Smooth muscle cell (in vitro differentiated cells): ENCODE measurements at regions not wholly inside any gene's neighbourhood (a gene's known extent, or its start where the extent isn't known, plus 50 kb on each side); places are given as distances from the start of the nearest gene placed in this dataset.

Experiments
- DNase-seq: peaks from one replicate; lab custom pipeline; 2025; ENCODE audit not compliant: unreplicated experiment; lab: John Stamatoyannopoulos, UW
- H2AFZ ChIP-seq: fragments of 200-600 bp; sonication (generic); 2 replicates; pipeline ENCODE4 v1.6.0; 2016; ENCODE audit warnings: antibody characterized with exemption, low read depth, mild to moderate bottlenecking
- H3F3A ChIP-seq: fragments of 200-600 bp; sonication (generic); 2 replicates; pipeline ENCODE4 v1.6.0; 2017; ENCODE audit warnings: antibody characterized with exemption, low read depth
- H3K27ac ChIP-seq: fragments of 200-600 bp; sonication (generic); 2 replicates; pipeline ENCODE4 v1.5.1; 2016; ENCODE audit warnings: low read depth, mild to moderate bottlenecking
- H3K27me3 ChIP-seq: fragments of 200-600 bp; sonication (generic); 2 replicates; pipeline ENCODE4 v1.6.1; 2016; ENCODE audit warnings: low read depth, mild to moderate bottlenecking
- H3K36me3 ChIP-seq: fragments of 200-600 bp; sonication (generic); 2 replicates; pipeline ENCODE4 v1.5.1; 2016; ENCODE audit warnings: low read depth
- H3K4me1 ChIP-seq: fragments of 200-600 bp; sonication (generic); 2 replicates; pipeline ENCODE4 v1.5.1; 2016; ENCODE audit warnings: low read depth
- H3K4me2 ChIP-seq: fragments of 200-600 bp; sonication (generic); 2 replicates; pipeline ENCODE4 v1.6.0; 2016; ENCODE audit warnings: mild to moderate bottlenecking
- H3K4me3 ChIP-seq: fragments of 200-600 bp; sonication (generic); 2 replicates; pipeline ENCODE4 v1.5.1; 2016; ENCODE audit warnings: mild to moderate bottlenecking
- H3K79me2 ChIP-seq: fragments of 200-600 bp; sonication (generic); 2 replicates; pipeline ENCODE4 v1.6.0; 2016; ENCODE audit warnings: low read depth, mild to moderate bottlenecking
- H3K9ac ChIP-seq: fragments of 200-600 bp; sonication (generic); 2 replicates; pipeline ENCODE4 v1.6.0; 2016; ENCODE audit warnings: low read depth
- H3K9me3 ChIP-seq: fragments of 200-600 bp; sonication (generic); replicated peaks from 2 replicates; pipeline ENCODE4 v1.5.1; 2016; ENCODE audit warnings: low read depth
- H4K20me1 ChIP-seq: fragments of 200-600 bp; sonication (generic); 2 replicates; pipeline ENCODE4 v1.6.0; 2016; ENCODE audit warnings: low read depth
- CTCF ChIP-seq: fragments of 200-600 bp; sonication (generic); IDR thresholded peaks from 2 replicates; pipeline ENCODE4 v1.5.1; 2017; ENCODE audit warnings: borderline replicate concordance, mild to moderate bottlenecking, antibody characterized with exemption; ENCODE audit not compliant: insufficient read depth, poor library complexity, severe bottlenecking
- WGBS: methylation state at CpG from one replicate; pipeline ENCODE4 v1.1.7; 2016; ENCODE audit warnings: low lambda C conversion rate; 5-methylcytosine and 5-hydroxymethylcytosine counted together

DNA sequence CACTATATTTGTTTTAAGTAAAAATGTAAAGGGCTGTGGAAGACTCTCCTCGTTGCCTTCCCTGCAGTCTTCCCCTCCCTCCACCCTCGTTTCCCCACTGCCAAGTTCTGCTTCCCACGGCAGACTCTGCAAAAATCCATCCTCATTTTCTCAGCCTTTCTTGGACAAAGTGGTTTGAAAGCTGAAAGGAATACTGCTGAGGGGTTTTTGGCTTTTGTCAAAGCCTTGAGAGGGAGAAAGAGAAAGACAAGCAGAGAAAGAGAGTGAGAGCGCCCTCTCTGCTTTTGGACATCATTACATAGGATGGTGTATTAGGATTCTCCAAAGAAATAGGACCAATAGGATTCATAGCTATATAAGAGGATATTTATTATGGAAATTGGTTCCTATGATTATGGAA lies 455.9 kb upstream of the SOX11 start:
- Histone ChIP-seq H3K4me2 (no peak overlapping the region), H3K9me3 (no peaks in the 10 kb centered on the region), H3K9ac (no peak overlapping the region), H3F3A (no peaks in the 10 kb centered on the region), H3K4me1 (no peaks in the 10 kb centered on the region), H3K27me3 (no peaks in the 10 kb centered on the region), H3K27ac (no peak overlapping the region), H3K4me3 (no peak overlapping the region), H3K36me3 (no peaks in the 10 kb centered on the region), H3K79me2 (no peaks in the 10 kb centered on the region), H4K20me1 (no peaks in the 10 kb centered on the region), H2AFZ (no peak overlapping the region)
- 70% methylated on average over 4 of the region's 4 CpGs for WGBS
- no peak for DNase-seq
- no peak for TF ChIP-seq CTCF

- H3K4me2 ChIP-seq: no peak overlapping the region
- TF ChIP-seq CTCF: no peak
- no peaks in the 10 kb centered on the region for H3F3A ChIP-seq
- H3K4me1 ChIP-seq: no peaks in the 10 kb centered on the region
- no peak for DNase-seq
- no peak overlapping the region for H3K4me3 ChIP-seq
- H3K27me3 ChIP-seq: no peaks in the 10 kb centered on the region
- 76% methylated on average over 3 of the region's 3 CpGs for WGBS
- no peak overlapping the region for H3K9ac ChIP-seq
- H3K9me3 ChIP-seq: no peaks in the 10 kb centered on the region
- H3K79me2 ChIP-seq: no peaks in the 10 kb centered on the region
- H2AFZ ChIP-seq: no peak overlapping the region
- H3K27ac ChIP-seq: no peak overlapping the region
- H3K36me3 ChIP-seq: no peaks in the 10 kb centered on the region
- H4K20me1 ChIP-seq: no peaks in the 10 kb centered on the region
Observed at GRCh38 chr2:5242751-5243150, 449.4 kb upstream of the SOX11 start.

- H3K9me3 ChIP-seq: no peaks in the 10 kb centered on the region
- H3K27me3 ChIP-seq: no peaks in the 10 kb centered on the region
- H3K79me2 ChIP-seq: no peaks in the 10 kb centered on the region
- no peak overlapping the region for H3K4me2 ChIP-seq
- no peak overlapping the region for H2AFZ ChIP-seq
- no peaks in the 10 kb centered on the region for H3K36me3 ChIP-seq
- no peak overlapping the region for H3K4me3 ChIP-seq
- no peaks in the 10 kb centered on the region for H4K20me1 ChIP-seq
- DNase-seq: no peak
- no peak overlapping the region for H3K9ac ChIP-seq
- no peaks in the 10 kb centered on the region for H3K4me1 ChIP-seq
- 66% methylated on average over 5 of the region's 5 CpGs for WGBS
- TF ChIP-seq CTCF: no peak
- H3K27ac ChIP-seq: no peak overlapping the region
- H3F3A ChIP-seq: no peaks in the 10 kb centered on the region
Observed at GRCh38 chr2:5250482-5250881, 441.7 kb upstream of the SOX11 start.

- H3K79me2 ChIP-seq: no peaks in the 10 kb centered on the region
- no peaks in the 10 kb centered on the region for H3K27me3 ChIP-seq
- DNase-seq: no peak
- H3K4me1 ChIP-seq: no peaks in the 10 kb centered on the region
- no peak overlapping the region for H3K9ac ChIP-seq
- no peaks in the 10 kb centered on the region for H3K36me3 ChIP-seq
- no peak overlapping the region for H3K4me2 ChIP-seq
- no peak overlapping the region for H2AFZ ChIP-seq
- 94% methylated on average over 9 of the region's 9 CpGs for WGBS
- H3K9me3 ChIP-seq: no peaks in the 10 kb centered on the region
- H3F3A ChIP-seq: no peaks in the 10 kb centered on the region
- no peak for TF ChIP-seq CTCF
- H3K27ac ChIP-seq: no peak overlapping the region
- no peaks in the 10 kb centered on the region for H4K20me1 ChIP-seq
- H3K4me3 ChIP-seq: no peak overlapping the region
Observed at GRCh38 chr2:5253263-5253662, 438.9 kb upstream of the SOX11 start.
